Left ventricle myocardium inferior (tissue), 1 donor: ENCODE measurements at regions not wholly inside any gene's neighbourhood (a gene's known extent, or its start where the extent isn't known, plus 50 kb on each side); places are given as distances from the start of the nearest gene placed in this dataset.

Source experiments
- DNase-seq: peaks from one replicate; pipeline ENCODE4 v3.0.0-alpha.2; 2020
- H3K27ac ChIP-seq: fragments of 200-600 bp; replicated peaks from 2 replicates; pipeline ENCODE4 v1.8.0; 2021
- H3K27me3 ChIP-seq: fragments of 200-600 bp; 2 replicates; pipeline ENCODE4 v1.8.0; 2021; ENCODE audit warnings: low read depth
- H3K36me3 ChIP-seq: fragments of 200-600 bp; 2 replicates; pipeline ENCODE4 v1.8.0; 2021
- H3K4me1 ChIP-seq: fragments of 200-600 bp; 2 replicates; pipeline ENCODE4 v1.8.0; 2021
- H3K4me3 ChIP-seq: fragments of 200-600 bp; 2 replicates; pipeline ENCODE4 v1.8.0; 2021; ENCODE audit warnings: mild to moderate bottlenecking, moderate library complexity
- H3K9me3 ChIP-seq: fragments of 200-600 bp; replicated peaks from 2 replicates; pipeline ENCODE4 v1.8.0; 2021
- CTCF ChIP-seq: fragments of 200-600 bp; IDR thresholded peaks from 2 replicates; pipeline ENCODE4 v1.8.0; 2021; ENCODE audit warnings: antibody characterized with exemption, mild to moderate bottlenecking, borderline replicate concordance
- intact Hi-C: fragments of 100-400 bp; cut with micrococcal nuclease; formaldehyde crosslinking; loops from one replicate; pipeline ENCODE4 v1.11.0; 2022
- donor health status: DM: no; HTN: yes; CAD: no; lungs with severe emphysema.

GRCh38 chrX:20412871-20413486, 146.3 kb upstream of the RPS6KA3 start:
- no peak for TF ChIP-seq CTCF
- Histone ChIP-seq H3K36me3 (no peaks in the 10 kb centered on the region), H3K9me3 (no peaks in the 10 kb centered on the region), H3K4me3 (no peak overlapping the region), H3K27ac (no peak overlapping the region), H3K4me1 (no peaks in the 10 kb centered on the region), H3K27me3 (no peaks in the 10 kb centered on the region)
- DNase-seq: peak; percentile 15
- intact Hi-C loops: no loop called here

GRCh38 chrX:20410540-20410939, 143.8 kb upstream of the RPS6KA3 start:
- no peak overlapping the region for H3K4me3 ChIP-seq
- no peaks in the 10 kb centered on the region for H3K4me1 ChIP-seq
- no peak for DNase-seq
- intact Hi-C loops: no loop called here
- H3K36me3 ChIP-seq: no peaks in the 10 kb centered on the region
- no peaks in the 10 kb centered on the region for H3K27me3 ChIP-seq
- TF ChIP-seq CTCF: no peak
- no peak overlapping the region for H3K27ac ChIP-seq
- no peaks in the 10 kb centered on the region for H3K9me3 ChIP-seq

GRCh38 chrX:20409991-20410390, 143.3 kb upstream of the RPS6KA3 start:
- no peaks in the 10 kb centered on the region for H3K36me3 ChIP-seq
- intact Hi-C loops: no loop called here
- H3K4me3 ChIP-seq: no peak overlapping the region
- no peaks in the 10 kb centered on the region for H3K27me3 ChIP-seq
- H3K27ac ChIP-seq: no peak overlapping the region
- no peaks in the 10 kb centered on the region for H3K4me1 ChIP-seq
- no peak for TF ChIP-seq CTCF
- DNase-seq: no peak
- H3K9me3 ChIP-seq: no peaks in the 10 kb centered on the region

- intact Hi-C loops: no loop called here
- Histone ChIP-seq H3K27ac (no peak overlapping the region), H3K9me3 (no peaks in the 10 kb centered on the region), H3K27me3 (no peaks in the 10 kb centered on the region), H3K4me3 (no peak overlapping the region), H3K36me3 (no peaks in the 10 kb centered on the region), H3K4me1 (no peaks in the 10 kb centered on the region)
- no peak for TF ChIP-seq CTCF
- no peak for DNase-seq
Measured at GRCh38 chrX:20402956-20403355, 136.2 kb upstream of the RPS6KA3 start.

- Histone ChIP-seq H3K9me3 (no peaks in the 10 kb centered on the region), H3K4me1 (no peaks in the 10 kb centered on the region), H3K27ac (no peak overlapping the region), H3K4me3 (no peak overlapping the region), H3K27me3 (no peaks in the 10 kb centered on the region), H3K36me3 (no peaks in the 10 kb centered on the region)
- no peak for TF ChIP-seq CTCF
- no peak for DNase-seq
- intact Hi-C loops: no loop called here
Measured at GRCh38 chrX:20399728-20400414, 133.2 kb upstream of the RPS6KA3 start.
